Transverse colon (tissue), 4 donors: ENCODE measurements at regions not wholly inside any gene's neighbourhood (a gene's known extent, or its start where the extent isn't known, plus 50 kb on each side); places are given as distances from the start of the nearest gene placed in this dataset.
"Not testable (repeated sequence)": the region's sequence is repeated elsewhere in the genome, so short reads cannot be mapped to it uniquely, and the experiment has no call there.

ENCODE experiments used
- DNase-seq: peaks from one replicate; pipeline ENCODE4 v3.0.0-alpha.2; 2019
- H3K27ac ChIP-seq, 4 donors: fragments of 200-600 bp; sonication (generic); 2 replicates each; pipeline ENCODE4 v1.5.1; 2016 to 2018; ENCODE audit warnings: inconsistent platforms in 4 of 4
- H3K27me3 ChIP-seq: fragments of 200-600 bp; sonication (generic); 2 replicates; pipeline ENCODE4 v1.5.1; 2017; ENCODE audit warnings: inconsistent platforms
- H3K36me3 ChIP-seq, 4 donors: fragments of 200-600 bp; sonication (generic); 2 replicates each; pipeline ENCODE4 v1.5.1; 2017 to 2019; ENCODE audit warnings: inconsistent platforms in 4 of 4
- H3K4me1 ChIP-seq, 4 donors: fragments of 200-600 bp; sonication (generic); 2 replicates each; pipeline ENCODE4 v1.5.1; 2017 to 2020; ENCODE audit warnings: inconsistent platforms in 4 of 4
- H3K4me3 ChIP-seq, 4 donors: fragments of 200-600 bp; sonication (generic); 1 replicate in 1 of 4; 2 replicates in 3 of 4; pipeline versions ENCODE4 v1.5.1 to v1.6.1; 2017 to 2019; ENCODE audit warnings: inconsistent platforms in 4 of 4
- H3K9me3 ChIP-seq, 2 donors: fragments of 200-600 bp; sonication (generic); 2 replicates each; pipeline ENCODE4 v1.5.1; 2017 to 2019; ENCODE audit warnings: inconsistent platforms in 2 of 2
- CTCF ChIP-seq, 5 experiments: fragments of 200-600 bp in 3 of 5; fragments of 450-650 bp in 2 of 5; sonication (generic) in 3 of 5; IDR thresholded peaks; 1 replicate in 2 of 5; 2 replicates in 3 of 5; pipeline ENCODE4 v1.5.1; 2016 to 2017; ENCODE audit warnings: antibody characterized with exemption in 5 of 5, inconsistent platforms in 3 of 5, mild to moderate bottlenecking in 2 of 5, moderate library complexity in 1 of 5
- EP300 ChIP-seq: sonication (generic); formaldehyde crosslinking; IDR thresholded peaks from one replicate; pipeline ENCODE4 v1.6.1; 2017; ENCODE audit warnings: antibody characterized with exemption, low read depth
- POLR2A ChIP-seq: fragments of 450-650 bp; IDR thresholded peaks from one replicate; pipeline ENCODE4 v1.6.1; 2016; ENCODE audit warnings: antibody characterized with exemption, mild to moderate bottlenecking, moderate library complexity
- POLR2AphosphoS5 ChIP-seq, 3 donors: sonication (generic); formaldehyde crosslinking; IDR thresholded peaks; one replicate each; pipeline ENCODE4 v1.6.1; 2016; ENCODE audit warnings: antibody characterized with exemption in 3 of 3
- WGBS, 2 donors: methylation state at CpG; one replicate each; pipeline ENCODE4 v1.1.5; 2018; ENCODE audit warnings: low coverage in 1 of 2; 5-methylcytosine and 5-hydroxymethylcytosine counted together
- in situ Hi-C, 4 donors: fragments of 200-750 bp; cut with MboI; loops; one replicate each; pipeline versions ENCODE4 v1.15.0 to v1.15.1; 2017; ENCODE audit warnings: low sequenced_read_pairs in 3 of 4, low pct_ligation_motif_present in 1 of 4, low pct_unique_long_range_greater_than_20kb in 1 of 4
- intact Hi-C: fragments of 100-400 bp; cut with DNase I; formaldehyde crosslinking; loops from one replicate; pipeline ENCODE4 v1.15.1; 2023; ENCODE audit warnings: low total_unique reads

- Histone ChIP-seq H3K4me3 (no peak overlapping the region), H3K27ac (no peak overlapping the region), H3K4me1 (no peaks in the 10 kb centered on the region), H3K9me3 (no peaks in the 10 kb centered on the region), H3K27me3 (no peaks in the 10 kb centered on the region), H3K36me3 (no peaks in the 10 kb centered on the region)
- WGBS, 2 donors, result 20 to 34% methylated on average over 1 to 5 of the region's 5 CpGs
- no peak for DNase-seq
- TF ChIP-seq EP300 (no peak), CTCF (IDR thresholded peaks at IDR 0.05) (no peak), POLR2A (no peak), POLR2AphosphoS5 (IDR thresholded peaks at IDR 0.05) (no peak)
- in situ Hi-C loops (no loop called here), intact Hi-C loops (no loop called here)
These were observed 909.2 kb upstream of the PRKX start for GRCh38 chrX:4622486-4623167.

GRCh38 chrX:4613651-4614050 lies 900.2 kb upstream of the PRKX start:
- H3K36me3 ChIP-seq, H3K27me3 ChIP-seq, H3K27ac ChIP-seq, DNase-seq, H3K9me3 ChIP-seq, H3K4me3 ChIP-seq, H3K4me1 ChIP-seq, intact Hi-C loops, in situ Hi-C loops: not testable (repeated sequence)
- 73% methylated on average over 2 of the region's 2 CpGs; no CpG with 5 or more reads in 1 of the 2 donors for WGBS, 2 donors

- 67% methylated on average over 6 of the region's 6 CpGs; no CpG with 5 or more reads in 1 of the 2 donors for WGBS, 2 donors
- intact Hi-C loops, result no loop called here
- H3K4me3 ChIP-seq, result no peak overlapping the region
- in situ Hi-C loops, result no loop called here
- no peak overlapping the region for H3K27ac ChIP-seq
- TF ChIP-seq POLR2AphosphoS5 (IDR thresholded peaks at IDR 0.05), result no peak
- no peak for TF ChIP-seq POLR2A
- no peak for TF ChIP-seq CTCF (IDR thresholded peaks at IDR 0.05)
- no peak for TF ChIP-seq EP300
- no peaks in the 10 kb centered on the region for H3K9me3 ChIP-seq
- H3K36me3 ChIP-seq, result no peaks in the 10 kb centered on the region
- no peak for DNase-seq
- no peaks in the 10 kb centered on the region for H3K27me3 ChIP-seq
- H3K4me1 ChIP-seq, result no peaks in the 10 kb centered on the region
These were observed 875.4 kb upstream of the PRKX start for GRCh38 chrX:4588893-4589292.

- WGBS, 2 donors, result 69% methylated on average over 5 of the region's 5 CpGs; no CpG with 5 or more reads in 1 of the 2 donors
- intact Hi-C loops, result no loop called here
- no peaks in the 10 kb centered on the region for H3K4me1 ChIP-seq
These were observed 875.0 kb upstream of the PRKX start for GRCh38 chrX:4588466-4588865.

More at GRCh38 chrX:4588466-4588865, 875.0 kb upstream of the PRKX start:
- Histone ChIP-seq H3K36me3 (no peaks in the 10 kb centered on the region), H3K27ac (no peak overlapping the region), H3K27me3 (no peaks in the 10 kb centered on the region), H3K9me3 (no peaks in the 10 kb centered on the region), H3K4me3 (no peak overlapping the region)
- TF ChIP-seq CTCF (IDR thresholded peaks at IDR 0.05) (no peak), POLR2A (no peak), POLR2AphosphoS5 (IDR thresholded peaks at IDR 0.05) (no peak), EP300 (no peak)
- DNase-seq, result no peak
- in situ Hi-C loops, result no loop called here
